H1 (cell line): ENCODE measurements at regions not wholly inside any gene's neighbourhood (a gene's known extent, or its start where the extent isn't known, plus 50 kb on each side); places are given as distances from the start of the nearest gene placed in this dataset.

ENCODE experiments used
- CTCF ChIA-PET: fragments of 300-600 bp; sonication (Branson Sonifier 250); formaldehyde crosslinking; loops from one replicate; lab custom pipeline; 2021; ENCODE audit not compliant: partially characterized antibody; lab: Charles Lee
- POLR2A ChIA-PET: fragments of 300-600 bp; sonication (Branson Sonifier 250); formaldehyde crosslinking; loops from one replicate; lab custom pipeline; 2021; ENCODE audit warnings: inconsistent platforms; ENCODE audit not compliant: partially characterized antibody; lab: Charles Lee
- DNase-seq, 2 experiments: peaks; one replicate each; pipeline versions ENCODE4 v3.0.0 to v3.0.0-alpha.2; 2010 to 2022; ENCODE audit warnings: low spot score in 2 of 2, low read depth in 1 of 2, mixed read lengths in 1 of 2
- FAIRE-seq: peaks from 2 replicates; lab custom pipeline; 2011; peaks lifted over from hg19 to GRCh38; lab: Jason Lieb, UNC
- H2AFZ ChIP-seq: 2 replicates; pipeline ENCODE4 v1.8.1; 2012; ENCODE audit warnings: low read length, inconsistent platforms
- H2AK5ac ChIP-seq: 2 replicates; pipeline ENCODE4 v1.6.1; 2013; ENCODE audit warnings: low read depth, low read length
- H2BK120ac ChIP-seq: replicated peaks from 2 replicates; pipeline ENCODE3; 2013; ENCODE audit warnings: low read depth, low read length, inconsistent platforms
- H2BK12ac ChIP-seq: 2 replicates; pipeline ENCODE4 v1.6.1; 2013; ENCODE audit warnings: low read depth, low read length
- H2BK15ac ChIP-seq: 2 replicates; pipeline ENCODE4 v1.6.1; 2013; ENCODE audit warnings: low read length
- H2BK20ac ChIP-seq: 2 replicates; pipeline ENCODE4 v1.6.1; 2013; ENCODE audit warnings: low read length
- H2BK5ac ChIP-seq: 2 replicates; pipeline ENCODE4 v1.6.1; 2013; ENCODE audit warnings: low read depth, low read length
- H3K14ac ChIP-seq: 2 replicates; pipeline ENCODE4 v1.6.1; 2013; ENCODE audit warnings: inconsistent platforms; ENCODE audit not compliant: insufficient read length
- H3K18ac ChIP-seq: 2 replicates; pipeline ENCODE4 v1.6.1; 2013; ENCODE audit warnings: low read length; ENCODE audit errors: extremely low read depth
- H3K23ac ChIP-seq: 2 replicates; pipeline ENCODE4 v1.6.1; 2013; ENCODE audit warnings: inconsistent platforms; ENCODE audit not compliant: insufficient read length
- H3K23me2 ChIP-seq: 2 replicates; pipeline ENCODE4 v1.6.1; 2013; ENCODE audit warnings: low read depth, low read length
- H3K27ac ChIP-seq: 2 replicates; pipeline ENCODE4 v1.6.1; 2011; ENCODE audit warnings: low read depth, low read length, inconsistent platforms
- H3K27me3 ChIP-seq, 4 experiments: replicated peaks in 1 of 4; 1 replicate in 1 of 4; 2 replicates in 3 of 4; pipeline versions ENCODE4 v1.6.1 to v1.8.1; 2011 to 2013; ENCODE audit warnings: low read length in 3 of 4, mild to moderate bottlenecking in 3 of 4, inconsistent platforms in 2 of 4, mixed read lengths in 2 of 4, moderate library complexity in 1 of 4; ENCODE audit not compliant: control insufficient read depth in 3 of 4, insufficient read depth in 3 of 4; ENCODE audit errors: extremely low read depth in 1 of 4
- H3K36me3 ChIP-seq, 4 experiments: 2 replicates each; pipeline versions ENCODE4 v1.6.1 to v1.8.1; 2011 to 2013; ENCODE audit warnings: mild to moderate bottlenecking in 4 of 4, low read length in 3 of 4, moderate library complexity in 2 of 4, control low read depth in 1 of 4, inconsistent platforms in 1 of 4; ENCODE audit not compliant: insufficient read depth in 4 of 4, control insufficient read depth in 2 of 4
- H3K4ac ChIP-seq: replicated peaks from 2 replicates; pipeline ENCODE3; 2013; ENCODE audit warnings: low read length, low read depth, mixed read lengths, inconsistent platforms; ENCODE audit not compliant: insufficient read length
- H3K4me1 ChIP-seq, 4 experiments: replicated peaks in 1 of 4; 1 replicate in 1 of 4; 2 replicates in 3 of 4; pipeline versions ENCODE4 v1.6.1 to v1.8.1; 2011 to 2013; ENCODE audit warnings: low read length in 3 of 4, inconsistent platforms in 2 of 4, mixed read lengths in 1 of 4; ENCODE audit not compliant: insufficient read depth in 4 of 4, control insufficient read depth in 3 of 4
- H3K4me2 ChIP-seq, 2 experiments: 2 replicates each; pipeline versions ENCODE4 v1.6.1 to v1.8.1; 2011 to 2013; ENCODE audit warnings: low read depth in 2 of 2, low read length in 2 of 2, control low read depth in 1 of 2, inconsistent platforms in 1 of 2, mild to moderate bottlenecking in 1 of 2; ENCODE audit not compliant: insufficient read depth in 1 of 2
- H3K4me3 ChIP-seq, 4 experiments: fragments of 200-600, 300-600 bp in 1 of 4; sonication (generic), shearing (Covaris generic), sonication (Bioruptor Twin) in 1 of 4; 2 replicates each; pipeline versions ENCODE4 v1.5.1 to v1.8.1; 2011 to 2016; ENCODE audit warnings: low read length in 4 of 4, low read depth in 3 of 4, control low read depth in 2 of 4, inconsistent platforms in 2 of 4, mild to moderate bottlenecking in 2 of 4, mixed read lengths in 1 of 4, moderate library complexity in 1 of 4; ENCODE audit not compliant: insufficient read depth in 2 of 4; ENCODE audit errors: extremely low read depth in 1 of 4
- H3K56ac ChIP-seq: replicated peaks from 2 replicates; pipeline ENCODE3; 2013; ENCODE audit warnings: low read depth, mild to moderate bottlenecking, mixed read lengths, low read length, inconsistent platforms; ENCODE audit not compliant: insufficient read length
- H3K79me1 ChIP-seq: 2 replicates; pipeline ENCODE4 v1.6.1; 2013; ENCODE audit warnings: low read depth, low read length, control low read depth
- H3K79me2 ChIP-seq, 2 experiments: 2 replicates each; pipeline versions ENCODE4 v1.6.1 to v1.8.1; 2012 to 2013; ENCODE audit warnings: low read length in 2 of 2, mild to moderate bottlenecking in 2 of 2, inconsistent platforms in 1 of 2; ENCODE audit not compliant: insufficient read depth in 2 of 2, control insufficient read depth in 1 of 2
- H3K9ac ChIP-seq, 4 experiments: replicated peaks in 1 of 4; 1 replicate in 1 of 4; 2 replicates in 3 of 4; pipeline versions ENCODE4 v1.6.1 to v1.8.1; 2011 to 2013; ENCODE audit warnings: low read depth in 3 of 4, low read length in 3 of 4, control low read depth in 2 of 4, mild to moderate bottlenecking in 2 of 4, moderate library complexity in 2 of 4, inconsistent platforms in 1 of 4; ENCODE audit errors: extremely low read depth in 1 of 4
- H3K9me3 ChIP-seq, 2 experiments: 2 replicates each; pipeline versions ENCODE4 v1.6.1 to v1.8.1; 2012 to 2013; ENCODE audit warnings: mild to moderate bottlenecking in 2 of 2, moderate library complexity in 2 of 2, control low read depth in 1 of 2, inconsistent platforms in 1 of 2, low read depth in 1 of 2, low read length in 1 of 2, mixed read lengths in 1 of 2; ENCODE audit not compliant: insufficient read depth in 2 of 2
- H4K20me1 ChIP-seq, 2 experiments: replicated peaks in 1 of 2; 2 replicates each; pipeline versions ENCODE3 to v1.8.1; 2011 to 2013; ENCODE audit warnings: inconsistent platforms in 2 of 2, low read length in 2 of 2, mild to moderate bottlenecking in 1 of 2; ENCODE audit not compliant: insufficient read depth in 2 of 2, control insufficient read depth in 1 of 2
- H4K5ac ChIP-seq: 2 replicates; pipeline ENCODE4 v1.6.1; 2013; ENCODE audit warnings: low read length, low read depth, mixed read lengths, inconsistent platforms; ENCODE audit not compliant: insufficient read length
- H4K8ac ChIP-seq: 2 replicates; pipeline ENCODE4 v1.8.0; 2013; ENCODE audit warnings: mild to moderate bottlenecking, moderate library complexity, low read length, inconsistent platforms; ENCODE audit not compliant: insufficient read depth; ENCODE audit errors: extremely low read depth
- H4K91ac ChIP-seq: replicated peaks from 2 replicates; pipeline ENCODE3; 2013; ENCODE audit warnings: low read length, mixed read lengths, inconsistent platforms; ENCODE audit not compliant: insufficient read length
- EP300 ChIP-seq, 2 experiments: IDR thresholded peaks; 1 replicate in 1 of 2; 2 replicates in 1 of 2; pipeline ENCODE4 v1.6.1; 2011 to 2012; ENCODE audit warnings: low read depth in 2 of 2, low read length in 2 of 2, mild to moderate bottlenecking in 2 of 2, borderline replicate concordance in 1 of 2, inconsistent platforms in 1 of 2, moderate library complexity in 1 of 2
- HDAC2 ChIP-seq, 2 experiments: fragments of 300-600 bp in 1 of 2; sonication (generic) in 1 of 2; IDR thresholded peaks; 2 replicates each; pipeline ENCODE4 v1.6.1; 2011 to 2012; ENCODE audit warnings: low read depth in 2 of 2, low read length in 2 of 2, mild to moderate bottlenecking in 2 of 2, moderate library complexity in 2 of 2, borderline replicate concordance in 1 of 2, inconsistent platforms in 1 of 2
- JUND ChIP-seq: IDR thresholded peaks from 2 replicates; pipeline ENCODE4 v1.6.1; 2011; ENCODE audit warnings: mild to moderate bottlenecking, improper control_type of control experiment, low read length
- KDM4A ChIP-seq: IDR thresholded peaks from one replicate; pipeline ENCODE4 v1.7.1; 2012; ENCODE audit warnings: low read depth, mild to moderate bottlenecking, moderate library complexity, low read length, inconsistent platforms; ENCODE audit not compliant: severe bottlenecking
- SAP30 ChIP-seq: fragments of 300-600 bp; sonication (generic); IDR thresholded peaks from 2 replicates; pipeline ENCODE4 v1.7.1; 2012; ENCODE audit warnings: low read length, moderate library complexity, mild to moderate bottlenecking, inconsistent platforms; ENCODE audit not compliant: insufficient read depth, insufficient replicate concordance
- SIN3A ChIP-seq, 2 experiments: IDR thresholded peaks in 1 of 2; conservative IDR thresholded peaks in 1 of 2; 2 replicates each; pipeline ENCODE4 v1.6.1; 2011 to 2012; ENCODE audit warnings: low read length in 2 of 2, improper control_type of control experiment in 1 of 2, low read depth in 1 of 2, mild to moderate bottlenecking in 1 of 2
- WGBS, 2 experiments: shearing (Covaris generic) in 1 of 2; methylation state at CpG; one replicate each; pipeline versions ENCODE4 v1.1.6 to v1.1.7; 2013 to 2015; ENCODE audit warnings: low lambda C conversion rate in 2 of 2, mixed read lengths in 2 of 2, inconsistent platforms in 1 of 2, low coverage in 1 of 2, missing lambda C conversion rate in 1 of 2; ENCODE audit not compliant: insufficient replicate concordance in 2 of 2, insufficient coverage in 1 of 2, insufficient read length in 1 of 2; ENCODE audit errors: extremely low coverage in 1 of 2, missing lambda C conversion rate in 1 of 2; 5-methylcytosine and 5-hydroxymethylcytosine counted together

- Histone ChIP-seq H3K4me1 (no peaks in the 10 kb centered on the region), H3K4me2 (no peak overlapping the region), H3K23me2 (no peaks in the 10 kb centered on the region), H3K23ac (no peak overlapping the region), H3K56ac (no peak overlapping the region), H3K4me3 (no peak overlapping the region), H3K79me2 (no peaks in the 10 kb centered on the region), H4K91ac (no peak overlapping the region), H3K27ac (no peak overlapping the region), H2BK12ac (no peak overlapping the region), H3K9me3 (peaks cover 17 to 20% of the 10 kb centered on the region in 2 experiments), H3K18ac (no peak overlapping the region), H4K5ac (no peak overlapping the region), H2BK120ac (no peak overlapping the region), H2BK20ac (no peak overlapping the region), H4K8ac (no peak overlapping the region), H3K79me1 (no peaks in the 10 kb centered on the region), H2BK15ac (no peak overlapping the region), H2AK5ac (no peak overlapping the region), H3K36me3 (no peaks in the 10 kb centered on the region), H2AFZ (no peak overlapping the region), H2BK5ac (no peak overlapping the region)
- DNase-seq: no peak
- FAIRE-seq: no peak
- CTCF ChIA-PET: no interaction called here
- POLR2A ChIA-PET: no interaction called here
- TF ChIP-seq EP300 (IDR thresholded peaks at IDR 0.05; ENCODE audit: borderline replicate concordance in 1 of 2, low read depth in 2 of 2, low read length in 2 of 2) (no peak), SAP30 (no peak), HDAC2 (IDR thresholded peaks at IDR 0.05; ENCODE audit: borderline replicate concordance in 1 of 2, low read depth in 2 of 2, low read length in 2 of 2) (no peak), KDM4A (no peak), JUND (no peak), SIN3A (conservative IDR thresholded peaks at IDR 0.05 in 1 of 2, IDR thresholded peaks at IDR 0.05 in 1 of 2; ENCODE audit: low read depth in 1 of 2, low read length in 2 of 2) (no peak)
- TF ChIP-seq, all 59 proteins: peak for 0
- WGBS, 2 experiments: 89% methylated on average over 5 of the region's 5 CpGs; no CpG with 5 or more reads in 1 of the 2 experiments
- no peak overlapping the region for H3K9ac ChIP-seq
- H3K4ac ChIP-seq: no peak overlapping the region
- H3K14ac ChIP-seq: no peak overlapping the region
- H3K27me3 ChIP-seq: no peaks in the 10 kb centered on the region
- H4K20me1 ChIP-seq: no peaks in the 10 kb centered on the region
Observed at GRCh38 chr3:166764698-166765318, 615.3 kb downstream of the ZBBX start.
